ENCODE measurements at regions not wholly inside any gene's neighbourhood (a gene's known extent, or its start where the extent isn't known, plus 50 kb on each side); places are given as distances from the start of the nearest gene placed in this dataset.

DNA sequence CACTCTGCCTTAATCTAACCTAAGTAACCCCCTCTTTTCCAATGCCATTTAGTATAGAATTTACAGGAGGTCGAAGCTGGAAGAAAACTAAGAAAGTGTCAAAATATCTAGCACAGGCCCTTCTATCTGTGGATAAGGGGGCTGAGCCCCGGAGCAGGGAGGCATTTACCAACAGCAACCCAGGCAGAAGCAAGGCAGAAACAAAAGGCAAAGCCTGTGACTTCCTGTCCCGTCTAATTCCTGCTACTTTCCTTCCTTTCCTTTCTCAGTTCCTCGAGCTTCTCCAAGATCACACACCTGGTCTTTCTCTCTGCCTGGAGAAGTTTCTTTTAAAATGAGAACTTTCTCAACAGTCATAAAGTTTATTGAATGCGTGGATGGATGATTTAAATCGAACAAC lies 146.0 kb downstream of the FOXA2 start:
- intact Hi-C loops (cut with micrococcal nuclease) = no loop called here

DNA sequence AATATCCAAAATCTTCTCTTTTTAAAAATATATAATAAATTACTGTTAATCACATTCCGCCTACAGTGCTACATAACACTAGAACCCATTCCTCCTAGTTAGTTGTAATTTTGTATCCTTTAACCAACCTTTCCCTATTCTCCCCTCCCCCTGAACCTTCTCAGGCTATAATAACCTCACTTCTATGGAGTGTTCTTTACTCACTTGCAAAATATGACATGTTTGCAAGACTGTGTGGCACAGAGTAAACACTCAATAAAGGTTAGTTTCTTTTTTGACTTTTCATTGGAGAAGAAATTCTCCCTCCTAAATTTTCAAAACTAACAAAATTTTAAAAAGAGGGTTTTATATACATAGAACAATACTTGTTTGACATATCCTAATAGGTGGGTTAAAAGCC lies 147.0 kb downstream of the FOXA2 start:
- intact Hi-C loops (cut with micrococcal nuclease) = no loop called here

DNA sequence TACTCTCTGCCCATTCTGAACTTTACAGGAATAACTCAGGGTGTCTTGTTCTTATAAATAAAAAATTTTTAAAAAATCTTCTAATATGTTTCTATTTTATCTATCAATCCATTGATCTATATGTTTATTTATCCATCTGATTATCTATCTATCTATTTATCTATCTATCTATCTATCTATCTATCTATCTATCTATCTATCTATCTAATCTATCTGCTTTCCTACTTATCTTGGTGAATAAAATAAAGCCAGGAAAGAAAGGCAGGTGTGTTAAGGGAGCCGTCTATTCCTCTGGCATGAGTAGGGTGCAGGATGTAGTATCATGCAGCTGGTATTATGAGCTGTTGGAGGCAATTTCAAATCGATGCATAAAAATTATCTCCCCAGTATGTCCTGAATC lies 153.0 kb downstream of the FOXA2 start:
- intact Hi-C loops (cut with micrococcal nuclease) = no loop called here

- intact Hi-C loops (cut with micrococcal nuclease) = no loop called here
Measured at GRCh38 chr20:22430746-22431168, 153.6 kb downstream of the FOXA2 start.

- intact Hi-C loops (cut with micrococcal nuclease) = no loop called here
Measured at GRCh38 chr20:22430154-22430745, 154.1 kb downstream of the FOXA2 start.

DNA sequence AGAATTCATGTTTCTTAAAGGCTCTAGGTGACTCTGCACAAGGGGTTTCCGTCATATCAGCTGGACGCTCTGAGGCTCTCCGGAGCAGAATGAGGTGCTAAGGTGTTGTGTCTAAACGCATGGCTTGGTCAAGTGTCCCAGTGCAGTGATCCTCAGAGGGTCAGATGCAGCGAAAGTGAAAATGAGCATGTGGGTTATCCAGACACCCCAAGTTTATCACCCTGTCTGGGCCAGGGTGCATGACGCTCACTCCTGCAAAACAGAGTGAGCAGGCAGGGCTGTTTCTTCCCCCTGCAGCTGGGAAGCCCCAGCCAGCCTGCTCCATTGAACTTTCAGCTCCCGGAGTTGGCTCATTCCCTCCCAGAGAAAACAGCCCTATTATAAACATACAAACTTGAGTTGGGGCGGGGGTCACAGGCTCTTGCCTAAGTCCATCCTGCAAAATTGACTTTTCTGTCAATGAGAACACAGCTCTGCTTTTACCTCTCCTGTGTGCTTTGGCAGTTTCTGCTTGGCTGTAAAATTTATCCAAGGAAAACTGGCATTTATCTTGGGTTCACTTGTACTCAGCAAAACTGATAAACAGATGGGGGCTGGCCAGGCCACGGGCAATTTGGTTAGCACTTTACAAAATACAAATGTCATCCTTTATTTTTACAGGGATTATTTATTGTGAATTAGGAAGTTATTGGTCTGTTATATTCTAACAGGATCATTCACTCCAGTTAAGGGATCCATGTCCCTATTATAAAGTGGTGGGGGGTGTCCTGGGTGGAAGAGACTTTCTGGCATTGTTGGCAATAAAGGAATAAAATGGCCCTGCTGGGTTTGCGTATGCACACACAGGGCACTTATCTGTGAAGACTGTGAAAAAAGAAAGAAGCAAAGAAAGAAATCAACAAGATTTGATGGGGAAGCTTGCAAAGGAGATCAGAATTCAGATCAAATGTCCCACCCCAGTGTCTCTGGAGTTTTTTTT lies 154.9 kb downstream of the FOXA2 start:
- intact Hi-C loops (cut with micrococcal nuclease) = no loop called here

- intact Hi-C loops (cut with micrococcal nuclease) = no loop called here
Measured at GRCh38 chr20:22428051-22428450, 156.3 kb downstream of the FOXA2 start.

- intact Hi-C loops (cut with micrococcal nuclease) = no loop called here
Measured at GRCh38 chr20:22426772-22427171, 157.6 kb downstream of the FOXA2 start.

DNA sequence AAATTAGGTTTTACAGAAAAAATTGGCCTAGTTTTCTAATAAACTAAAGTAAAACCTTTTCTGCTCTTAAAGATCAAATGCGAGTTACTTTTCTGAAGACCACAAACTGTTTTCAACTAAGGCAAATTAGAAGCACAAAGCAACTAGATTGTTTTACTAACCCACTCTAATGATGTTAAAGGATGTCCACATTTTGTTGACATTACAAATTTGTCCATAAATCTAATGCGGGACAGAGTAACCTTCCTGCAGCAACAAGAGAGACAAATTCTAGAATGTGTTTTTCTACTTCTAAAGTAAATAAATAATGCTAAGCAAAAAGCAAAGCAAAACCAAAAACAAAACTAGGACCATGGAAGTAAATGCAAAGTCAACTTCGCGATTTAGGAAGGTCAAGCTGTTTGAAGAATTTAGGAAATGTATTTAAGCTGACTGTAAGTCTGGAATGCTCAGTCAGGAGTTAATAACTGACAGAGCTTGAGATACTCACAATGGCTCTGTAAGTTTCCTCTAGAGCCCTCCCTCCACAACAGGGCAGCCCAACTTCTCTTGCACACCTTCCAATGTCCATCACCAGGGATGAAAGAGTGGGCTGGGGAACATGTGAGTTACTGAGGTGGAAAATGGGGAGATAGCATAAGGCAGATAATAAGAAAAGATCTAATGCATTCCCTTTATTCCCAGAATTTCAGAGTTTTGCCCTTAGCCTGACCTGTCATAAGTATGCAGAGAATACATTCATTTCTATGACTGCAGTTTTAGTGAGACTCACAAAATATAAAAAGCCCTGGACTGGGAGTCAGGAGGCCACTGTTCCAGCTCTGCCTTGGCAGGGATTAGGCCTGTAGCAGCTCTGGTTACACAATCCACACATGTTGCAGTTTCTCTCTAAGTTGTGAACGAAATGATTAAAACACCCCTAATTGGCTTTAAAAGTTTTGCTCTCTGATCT lies 158.8 kb downstream of the FOXA2 start:
- intact Hi-C loops (cut with micrococcal nuclease) = no loop called here

GRCh38 chr20:22423190-22423832 lies 161.1 kb downstream of the FOXA2 start:
- intact Hi-C loops (cut with micrococcal nuclease) = no loop called here

DNA sequence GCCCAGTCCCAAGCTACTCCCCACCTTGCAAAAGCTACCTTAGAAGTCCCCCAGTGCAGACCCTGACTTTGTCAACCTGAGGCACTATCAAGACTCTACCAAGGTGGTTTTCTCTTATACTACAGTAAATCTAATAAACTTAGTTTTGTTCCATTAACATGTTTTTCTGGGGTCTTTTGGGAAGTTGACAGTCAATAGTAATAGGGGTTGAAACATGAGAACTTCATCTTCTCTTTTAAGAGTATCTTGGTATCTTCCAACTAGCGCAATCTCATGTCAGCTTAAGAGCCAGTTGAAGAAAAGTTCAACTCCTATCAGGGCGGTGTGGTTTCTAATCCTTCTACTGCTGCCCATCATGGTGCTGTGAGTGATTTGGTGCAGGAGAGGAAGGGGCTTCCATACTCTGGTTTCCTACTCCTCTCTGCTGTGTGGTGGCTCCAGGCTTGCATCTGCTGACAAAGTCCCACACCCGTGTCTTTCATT lies 164.2 kb downstream of the FOXA2 start:
- intact Hi-C loops (cut with micrococcal nuclease) = no loop called here

DNA sequence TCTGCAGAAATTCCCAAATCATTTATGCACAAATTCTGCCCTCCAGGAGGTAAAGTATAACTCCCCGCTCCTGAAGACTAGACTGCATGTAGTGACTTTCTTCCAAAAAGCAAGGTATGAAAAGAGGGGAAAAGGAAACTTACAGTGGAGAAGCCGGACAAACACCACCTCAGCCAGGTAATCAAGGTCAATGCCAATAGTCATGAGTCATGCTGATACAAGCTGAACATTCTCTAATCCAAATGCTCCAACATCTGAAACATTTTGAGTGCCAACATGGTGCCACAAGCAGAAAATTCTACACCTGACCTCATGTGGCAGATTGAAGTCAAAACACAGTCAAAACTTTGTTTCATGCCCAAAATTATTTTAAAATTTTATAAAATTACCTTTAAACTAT lies 165.6 kb downstream of the FOXA2 start:
- intact Hi-C loops (cut with micrococcal nuclease) = no loop called here

GRCh38 chr20:22414305-22414742 lies 170.0 kb downstream of the FOXA2 start:
- intact Hi-C loops (cut with micrococcal nuclease) = no loop called here

GRCh38 chr20:22412977-22413868 lies 171.1 kb downstream of the FOXA2 start:
- intact Hi-C loops (cut with micrococcal nuclease) = no loop called here

- intact Hi-C loops (cut with micrococcal nuclease) = no loop called here
Measured at GRCh38 chr20:22411627-22412450, 172.5 kb downstream of the FOXA2 start.

GRCh38 chr20:22411286-22411626 lies 173.1 kb downstream of the FOXA2 start:
- intact Hi-C loops (cut with micrococcal nuclease) = no loop called here

GRCh38 chr20:22410556-22411130 lies 173.7 kb downstream of the FOXA2 start:
- intact Hi-C loops (cut with micrococcal nuclease) = no loop called here

DNA sequence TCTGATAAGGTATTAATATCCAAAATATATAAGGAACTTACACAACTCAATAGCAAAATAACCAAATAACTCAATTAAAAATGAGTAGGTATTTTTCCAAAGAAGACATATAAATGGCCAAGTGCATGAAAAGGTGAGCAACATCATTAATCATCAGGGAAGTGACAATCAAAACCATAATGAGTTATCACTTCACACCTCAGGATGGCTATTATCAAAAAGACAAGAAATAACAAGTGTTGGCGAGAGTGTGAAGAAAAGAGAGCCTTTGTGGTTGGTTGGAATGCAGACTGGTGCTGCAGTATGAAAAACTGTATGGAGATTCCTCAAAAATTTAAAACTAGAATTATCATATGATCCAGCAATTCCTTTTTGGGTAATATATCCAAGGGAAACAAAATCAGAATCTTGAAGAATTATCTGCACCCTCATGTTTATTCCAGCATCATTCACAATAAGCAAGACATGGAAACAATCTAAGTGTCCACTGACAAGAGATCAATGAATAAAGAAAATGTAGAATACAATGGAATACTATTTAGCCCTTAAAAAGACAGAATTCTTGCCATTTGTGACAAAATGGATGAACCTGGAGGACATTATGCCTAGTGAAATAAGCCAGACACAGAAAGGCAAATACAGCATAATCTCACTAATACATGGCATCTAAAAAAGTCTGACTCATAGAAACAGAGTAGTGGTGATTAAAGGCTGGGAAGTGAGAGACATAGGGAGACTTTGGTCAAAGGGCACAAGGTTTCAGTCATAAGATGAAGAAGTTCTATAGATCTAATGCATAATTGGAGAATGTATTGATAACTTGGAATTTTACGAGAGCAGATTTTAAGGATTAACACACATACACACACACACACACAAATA lies 175.6 kb downstream of the FOXA2 start:
- intact Hi-C loops (cut with micrococcal nuclease) = no loop called here
